Activated CD4-positive, alpha-beta memory T cell treated with anti-CD3 and anti-CD28 coated beads for 36 hours (primary cell): ENCODE measurements at regions not wholly inside any gene's neighbourhood (a gene's known extent, or its start where the extent isn't known, plus 50 kb on each side); places are given as distances from the start of the nearest gene placed in this dataset.

Experiments
- CTCF ChIA-PET: fragments of 350-600 bp; sonication (Branson Sonifier 250); formaldehyde crosslinking; loops from one replicate; lab custom pipeline; 2021; ENCODE audit warnings: antibody characterized with exemption, inconsistent platforms; lab: Charles Lee
- POLR2A ChIA-PET: fragments of 350-600 bp; sonication (Branson Sonifier 250); formaldehyde crosslinking; loops from one replicate; lab custom pipeline; 2021; ENCODE audit warnings: antibody characterized with exemption; lab: Charles Lee
- DNase-seq: peaks from one replicate; pipeline ENCODE4 v3.0.0-alpha.2; 2020
- H3K27ac Mint-ChIP-seq: one replicate; pipeline ENCODE4 v1.8.0; 2021; ENCODE audit warnings: mixed read lengths
- H3K27me3 Mint-ChIP-seq: one replicate; pipeline ENCODE4 v1.8.0; 2021; ENCODE audit warnings: mixed read lengths
- H3K36me3 Mint-ChIP-seq: one replicate; pipeline ENCODE4 v1.8.0; 2021; ENCODE audit warnings: mixed read lengths
- H3K4me1 Mint-ChIP-seq: one replicate; pipeline ENCODE4 v1.8.0; 2021; ENCODE audit warnings: low read depth, mixed read lengths
- H3K4me3 Mint-ChIP-seq: one replicate; pipeline ENCODE4 v1.8.0; 2021; ENCODE audit warnings: mild to moderate bottlenecking, mixed read lengths
- H3K9me3 Mint-ChIP-seq: one replicate; pipeline ENCODE4 v1.8.0; 2021; ENCODE audit warnings: mixed read lengths
- intact Hi-C: fragments of 100-400 bp; cut with micrococcal nuclease; formaldehyde crosslinking; loops from one replicate; pipeline ENCODE4 v1.15.1; 2023

- no peaks in the 10 kb centered on the region for H3K9me3 Mint-ChIP-seq
- POLR2A ChIA-PET = no interaction called here
- H3K36me3 Mint-ChIP-seq = no peaks in the 10 kb centered on the region
- H3K4me3 Mint-ChIP-seq = no peak overlapping the region
- CTCF ChIA-PET = no interaction called here
- intact Hi-C loops = no loop called here
- H3K27ac Mint-ChIP-seq = no peak overlapping the region
- H3K4me1 Mint-ChIP-seq = no peaks in the 10 kb centered on the region
- no peak for DNase-seq
- H3K27me3 Mint-ChIP-seq = no peaks in the 10 kb centered on the region
Measured at GRCh38 chr13:110062077-110062776, 244.7 kb downstream of the COL4A1 start.

- Mint-ChIP-seq H3K27ac (no peak overlapping the region), H3K9me3 (no peaks in the 10 kb centered on the region), H3K27me3 (peaks cover 1% of the 10 kb centered on the region), H3K36me3 (no peaks in the 10 kb centered on the region), H3K4me3 (no peak overlapping the region), H3K4me1 (no peaks in the 10 kb centered on the region)
- intact Hi-C loops = no loop called here
- no peak for DNase-seq
- CTCF ChIA-PET = no interaction called here
- POLR2A ChIA-PET = no interaction called here
Measured at GRCh38 chr13:110061270-110061669, 245.7 kb downstream of the COL4A1 start.

- no peak for DNase-seq
- H3K9me3 Mint-ChIP-seq = peaks cover 2% of the 10 kb centered on the region
- POLR2A ChIA-PET = no interaction called here
- intact Hi-C loops = no loop called here
- CTCF ChIA-PET = no interaction called here
- peaks cover 3% of the 10 kb centered on the region for H3K27me3 Mint-ChIP-seq
- H3K27ac Mint-ChIP-seq = no peak overlapping the region
- no peaks in the 10 kb centered on the region for H3K36me3 Mint-ChIP-seq
- no peak overlapping the region for H3K4me3 Mint-ChIP-seq
- no peaks in the 10 kb centered on the region for H3K4me1 Mint-ChIP-seq
Measured at GRCh38 chr13:110057052-110057451, 249.9 kb downstream of the COL4A1 start.

- ChIA-PET POLR2A (no interaction called here), CTCF (no interaction called here)
- intact Hi-C loops = no loop called here
- H3K9me3 Mint-ChIP-seq = peaks cover 2% of the 10 kb centered on the region
- H3K4me1 Mint-ChIP-seq = no peaks in the 10 kb centered on the region
- no peak overlapping the region for H3K27ac Mint-ChIP-seq
- no peak overlapping the region for H3K4me3 Mint-ChIP-seq
- H3K36me3 Mint-ChIP-seq = no peaks in the 10 kb centered on the region
- peaks cover 3% of the 10 kb centered on the region for H3K27me3 Mint-ChIP-seq
- DNase-seq = no peak
Measured at GRCh38 chr13:110056640-110057039, 250.3 kb downstream of the COL4A1 start.

- H3K27ac Mint-ChIP-seq = no peak overlapping the region
- ChIA-PET CTCF (interaction anchor here (0.5 kb wide), 1 partner anchor 31 kb away, joined by 3 read pairs; no protein-coding TSS in a partner anchor), POLR2A (no interaction called here)
- peaks cover 3% of the 10 kb centered on the region for H3K27me3 Mint-ChIP-seq
- DNase-seq = peak; percentile 24
- no peak overlapping the region for H3K4me3 Mint-ChIP-seq
- H3K4me1 Mint-ChIP-seq = no peaks in the 10 kb centered on the region
- peaks cover 2% of the 10 kb centered on the region for H3K9me3 Mint-ChIP-seq
- intact Hi-C loops = no loop called here
- no peaks in the 10 kb centered on the region for H3K36me3 Mint-ChIP-seq
Measured at GRCh38 chr13:110055089-110055488, 251.9 kb downstream of the COL4A1 start.

- CTCF ChIA-PET = no interaction called here
- POLR2A ChIA-PET = no interaction called here
- Mint-ChIP-seq H3K27ac (no peak overlapping the region), H3K27me3 (peaks cover 3% of the 10 kb centered on the region), H3K4me3 (no peak overlapping the region), H3K4me1 (no peaks in the 10 kb centered on the region), H3K9me3 (peaks cover 2% of the 10 kb centered on the region), H3K36me3 (no peaks in the 10 kb centered on the region)
- DNase-seq = no peak
- intact Hi-C loops = no loop called here
Measured at GRCh38 chr13:110054041-110054440, 252.9 kb downstream of the COL4A1 start.

GRCh38 chr13:110047496-110047895, 259.5 kb downstream of the COL4A1 start:
- Mint-ChIP-seq H3K9me3 (no peaks in the 10 kb centered on the region), H3K27me3 (peaks cover 16% of the 10 kb centered on the region), H3K36me3 (no peaks in the 10 kb centered on the region), H3K4me3 (no peak overlapping the region), H3K27ac (no peak overlapping the region), H3K4me1 (no peaks in the 10 kb centered on the region)
- POLR2A ChIA-PET = no interaction called here
- intact Hi-C loops = no loop called here
- no peak for DNase-seq
- CTCF ChIA-PET = no interaction called here

- no peaks in the 10 kb centered on the region for H3K36me3 Mint-ChIP-seq
- H3K27ac Mint-ChIP-seq = no peak overlapping the region
- no peaks in the 10 kb centered on the region for H3K4me1 Mint-ChIP-seq
- DNase-seq = no peak
- H3K4me3 Mint-ChIP-seq = no peak overlapping the region
- H3K9me3 Mint-ChIP-seq = no peaks in the 10 kb centered on the region
- ChIA-PET CTCF (no interaction called here), POLR2A (no interaction called here)
- intact Hi-C loops = no loop called here
- H3K27me3 Mint-ChIP-seq = peaks cover 16% of the 10 kb centered on the region
Measured at GRCh38 chr13:110046811-110047210, 260.1 kb downstream of the COL4A1 start.

GRCh38 chr13:110045919-110046318, 259.5 kb upstream of the IRS2 start:
- ChIA-PET CTCF (no interaction called here), POLR2A (no interaction called here)
- Mint-ChIP-seq H3K27ac (no peak overlapping the region), H3K36me3 (no peaks in the 10 kb centered on the region), H3K9me3 (peaks cover 2% of the 10 kb centered on the region), H3K4me3 (no peak overlapping the region), H3K4me1 (no peaks in the 10 kb centered on the region), H3K27me3 (peaks cover 16% of the 10 kb centered on the region)
- intact Hi-C loops = no loop called here
- DNase-seq = no peak

GRCh38 chr13:110045202-110045601, 258.8 kb upstream of the IRS2 start:
- Mint-ChIP-seq H3K36me3 (no peaks in the 10 kb centered on the region), H3K4me1 (no peaks in the 10 kb centered on the region), H3K4me3 (no peak overlapping the region), H3K27me3 (peaks cover 16% of the 10 kb centered on the region), H3K9me3 (peaks cover 2% of the 10 kb centered on the region), H3K27ac (no peak overlapping the region)
- POLR2A ChIA-PET = no interaction called here
- CTCF ChIA-PET = no interaction called here
- no peak for DNase-seq
- intact Hi-C loops = no loop called here

GRCh38 chr13:110044551-110045111, 258.2 kb upstream of the IRS2 start:
- Mint-ChIP-seq H3K4me1 (no peaks in the 10 kb centered on the region), H3K27me3 (peaks cover 16% of the 10 kb centered on the region), H3K36me3 (no peaks in the 10 kb centered on the region), H3K4me3 (no peak overlapping the region), H3K27ac (no peak overlapping the region), H3K9me3 (peaks cover 2% of the 10 kb centered on the region)
- DNase-seq = no peak
- ChIA-PET CTCF (no interaction called here), POLR2A (no interaction called here)
- intact Hi-C loops = no loop called here

- ChIA-PET POLR2A (no interaction called here), CTCF (no interaction called here)
- Mint-ChIP-seq H3K36me3 (no peaks in the 10 kb centered on the region), H3K4me1 (no peaks in the 10 kb centered on the region), H3K4me3 (no peak overlapping the region), H3K27ac (no peak overlapping the region), H3K9me3 (peaks cover 2% of the 10 kb centered on the region), H3K27me3 (peaks cover 14% of the 10 kb centered on the region)
- no peak for DNase-seq
- intact Hi-C loops = no loop called here
Measured at GRCh38 chr13:110042253-110042950, 256.0 kb upstream of the IRS2 start.
